ENCODE measurements at regions not wholly inside any gene's neighbourhood (a gene's known extent, or its start where the extent isn't known, plus 50 kb on each side); places are given as distances from the start of the nearest gene placed in this dataset.

DNA sequence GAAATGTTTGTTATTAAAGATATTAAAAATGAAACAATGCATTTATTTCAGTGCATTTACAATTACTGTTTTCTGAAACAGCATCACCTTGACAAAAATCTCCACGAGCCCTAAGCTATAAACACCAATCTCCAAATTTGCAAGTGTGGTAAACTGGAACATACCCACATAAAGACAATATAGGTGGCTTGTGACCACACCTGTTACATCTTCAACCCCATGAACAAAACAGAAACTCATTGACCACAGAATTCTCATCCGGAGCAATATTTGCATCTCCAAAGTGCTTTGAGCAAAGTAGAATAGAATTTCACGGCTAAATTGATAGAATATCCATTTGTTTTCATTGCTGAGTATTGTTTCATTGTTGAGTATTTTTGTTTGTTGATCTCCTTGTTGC lies 375.2 kb upstream of the FLRT2 start:
- TF ChIP-seq, protein P1, sequence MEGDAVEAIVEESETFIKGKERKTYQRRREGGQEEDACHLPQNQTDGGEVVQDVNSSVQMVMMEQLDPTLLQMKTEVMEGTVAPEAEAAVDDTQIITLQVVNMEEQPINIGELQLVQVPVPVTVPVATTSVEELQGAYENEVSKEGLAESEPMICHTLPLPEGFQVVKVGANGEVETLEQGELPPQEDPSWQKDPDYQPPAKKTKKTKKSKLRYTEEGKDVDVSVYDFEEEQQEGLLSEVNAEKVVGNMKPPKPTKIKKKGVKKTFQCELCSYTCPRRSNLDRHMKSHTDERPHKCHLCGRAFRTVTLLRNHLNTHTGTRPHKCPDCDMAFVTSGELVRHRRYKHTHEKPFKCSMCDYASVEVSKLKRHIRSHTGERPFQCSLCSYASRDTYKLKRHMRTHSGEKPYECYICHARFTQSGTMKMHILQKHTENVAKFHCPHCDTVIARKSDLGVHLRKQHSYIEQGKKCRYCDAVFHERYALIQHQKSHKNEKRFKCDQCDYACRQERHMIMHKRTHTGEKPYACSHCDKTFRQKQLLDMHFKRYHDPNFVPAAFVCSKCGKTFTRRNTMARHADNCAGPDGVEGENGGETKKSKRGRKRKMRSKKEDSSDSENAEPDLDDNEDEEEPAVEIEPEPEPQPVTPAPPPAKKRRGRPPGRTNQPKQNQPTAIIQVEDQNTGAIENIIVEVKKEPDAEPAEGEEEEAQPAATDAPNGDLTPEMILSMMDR (IDR thresholded peaks at IDR 0.05; ENCODE audit: borderline replicate concordance, extremely low read depth, low read length, poor library complexity, severe bottlenecking) = no peak
- no peak for TF ChIP-seq EZH2 (IDR thresholded peaks at IDR 0.05; ENCODE audit: borderline replicate concordance, low read depth, low read length, severe bottlenecking)

All from DND-41 (cell line).